ENCODE measurements at regions not wholly inside any gene's neighbourhood (a gene's known extent, or its start where the extent isn't known, plus 50 kb on each side); places are given as distances from the start of the nearest gene placed in this dataset.

DNA sequence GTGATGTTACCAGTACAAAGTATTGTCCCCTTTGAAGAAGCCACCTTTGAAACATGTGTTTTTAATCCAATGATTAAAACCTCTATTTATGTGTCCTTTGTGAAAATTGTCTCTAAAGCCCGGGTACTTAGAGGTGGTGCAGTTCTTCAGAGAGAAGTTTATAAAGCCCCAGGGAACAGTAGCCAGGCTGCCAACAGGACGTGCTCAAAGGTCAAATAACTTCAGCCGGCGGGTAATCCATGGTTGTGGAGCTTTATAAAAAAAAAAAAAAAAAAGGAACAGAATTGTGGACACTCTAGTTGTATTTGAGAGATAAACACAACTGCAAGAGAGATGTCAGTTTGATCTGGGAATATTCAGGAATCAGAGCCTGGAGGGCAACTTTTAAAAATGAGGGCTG is 57.9 kb upstream of the CTNND2 start:
- DNase-seq: no peak

GRCh38 chr5:11958321-11958720 is 54.1 kb upstream of the CTNND2 start:
- DNase-seq: no peak

- peak; percentile 18 for DNase-seq
Observed at GRCh38 chr5:11955331-11955730, 51.1 kb upstream of the CTNND2 start.

All from fibroblast of skin of scalp (primary cell).